Activated naive CD8-positive, alpha-beta T cell treated with anti-CD3 and anti-CD28 coated beads, Interleukin-2, amount 50 U/mL, for 24 hours (primary cell): ENCODE measurements at regions not wholly inside any gene's neighbourhood (a gene's known extent, or its start where the extent isn't known, plus 50 kb on each side); places are given as distances from the start of the nearest gene placed in this dataset.

Experiments used
- ATAC-seq: fragments of 150-1000 bp; cut with Tn5 transposase; one replicate; pipeline ENCODE4 v1.10.0; 2021
- DNase-seq: peaks from one replicate; pipeline ENCODE4 v3.0.0; 2021
- H3K27ac Mint-ChIP-seq: one replicate; pipeline ENCODE4 v1.8.0; 2021; ENCODE audit warnings: mild to moderate bottlenecking, mixed read lengths
- H3K27me3 Mint-ChIP-seq: one replicate; pipeline ENCODE4 v1.8.0; 2021; ENCODE audit warnings: mixed read lengths
- H3K36me3 Mint-ChIP-seq: one replicate; pipeline ENCODE4 v1.8.0; 2021; ENCODE audit warnings: low read depth, mixed read lengths
- H3K4me1 Mint-ChIP-seq: one replicate; pipeline ENCODE4 v1.8.0; 2021; ENCODE audit warnings: mixed read lengths
- H3K4me3 Mint-ChIP-seq: one replicate; pipeline ENCODE4 v1.8.0; 2021; ENCODE audit warnings: mild to moderate bottlenecking, moderate library complexity, mixed read lengths
- H3K9me3 Mint-ChIP-seq: one replicate; pipeline ENCODE4 v1.8.0; 2021; ENCODE audit warnings: mixed read lengths

DNA sequence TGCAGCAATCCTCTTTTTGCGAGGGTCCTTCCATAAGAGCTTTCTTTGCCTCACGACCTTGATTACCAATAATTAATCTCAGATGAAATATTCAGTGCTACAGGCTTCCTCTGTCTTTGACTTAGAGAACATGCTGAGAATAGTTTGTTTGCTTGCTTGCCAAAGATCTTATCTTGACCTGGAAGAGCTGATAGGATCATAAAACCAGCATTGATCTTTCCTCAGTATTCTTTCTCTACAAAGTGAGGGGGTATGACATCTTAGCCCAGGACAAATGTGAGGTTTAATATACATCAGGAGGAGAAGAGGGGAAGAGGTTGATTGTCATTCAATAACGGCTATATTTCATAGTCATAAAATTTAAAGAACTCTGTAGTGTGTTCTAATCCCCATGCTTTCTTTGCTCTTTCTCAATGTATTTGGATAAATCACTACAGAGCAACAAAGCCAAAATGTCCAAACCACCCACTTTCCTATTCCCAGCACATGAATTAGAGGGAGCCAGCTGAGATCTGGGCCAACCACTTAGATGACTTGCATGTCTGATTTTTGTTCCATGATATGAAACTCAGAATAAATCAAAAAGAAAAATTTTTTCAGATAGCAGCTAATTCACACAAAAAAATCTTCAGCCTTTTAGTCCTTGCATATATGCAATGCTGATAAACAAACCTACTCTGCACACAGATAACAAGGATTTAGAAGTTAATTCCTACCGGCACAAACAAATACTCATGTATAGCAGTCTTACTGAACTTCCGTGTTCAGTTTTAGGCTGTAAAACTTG, 50.5 kb upstream of the IPO9 start:
- Mint-ChIP-seq H3K27me3 (no peaks in the 10 kb centered on the region), H3K36me3 (no peaks in the 10 kb centered on the region), H3K4me1 (no peaks in the 10 kb centered on the region), H3K9me3 (no peaks in the 10 kb centered on the region), H3K4me3 (no peak overlapping the region), H3K27ac (no peak overlapping the region)
- DNase-seq (no peak), ATAC-seq (no peak)
